WTC11 (cell line): ENCODE measurements at regions not wholly inside any gene's neighbourhood (a gene's known extent, or its start where the extent isn't known, plus 50 kb on each side); places are given as distances from the start of the nearest gene placed in this dataset.

Experiments
- ATF3 ChIP-seq: sonication (generic); formaldehyde crosslinking; conservative IDR thresholded peaks from 2 replicates; pipeline ENCODE4 v1.8.1; 2022; ENCODE audit warnings: mild to moderate bottlenecking, missing genetic modification reagents
- CDX4 ChIP-seq: fragments of 250-450 bp; sonication (Bioruptor Pico); IDR thresholded peaks from 2 replicates; pipeline ENCODE4 v1.9.0; 2021; ENCODE audit warnings: moderate library complexity, mild to moderate bottlenecking, inconsistent platforms, borderline replicate concordance
- CTCF ChIP-seq: fragments of 200-600 bp; IDR thresholded peaks from 2 replicates; pipeline ENCODE4 v1.8.0; 2022; ENCODE audit warnings: antibody characterized with exemption
- IRF1 ChIP-seq: sonication (generic); formaldehyde crosslinking; IDR thresholded peaks from 2 replicates; pipeline ENCODE4 v1.8.0; 2023; ENCODE audit warnings: missing genetic modification reagents
- IRF2 ChIP-seq: sonication (generic); formaldehyde crosslinking; IDR thresholded peaks from 2 replicates; pipeline ENCODE4 v1.8.0; 2022; ENCODE audit warnings: low read depth, missing genetic modification reagents, borderline replicate concordance
- NFE2L1 ChIP-seq: sonication (generic); formaldehyde crosslinking; IDR thresholded peaks from 2 replicates; pipeline ENCODE4 v1.8.1; 2023; ENCODE audit warnings: missing genetic modification reagents
- TEAD1 ChIP-seq: sonication (generic); formaldehyde crosslinking; IDR thresholded peaks from 2 replicates; pipeline ENCODE4 v1.8.0; 2022; ENCODE audit warnings: mild to moderate bottlenecking, missing genetic modification reagents
- ZNF416 ChIP-seq: fragments of 250-450 bp; sonication (Bioruptor Pico); IDR thresholded peaks from 2 replicates; pipeline ENCODE4 v1.9.0; 2021; ENCODE audit warnings: mild to moderate bottlenecking, inconsistent platforms

- TF ChIP-seq NFE2L1 (no peak), IRF2 (CRISPR knock-in tag) (no peak), ATF3 (no peak), CDX4 (CRISPR knock-in tag) (no peak), TEAD1 (CRISPR knock-in tag) (no peak), ZNF416 (CRISPR knock-in tag) (no peak), CTCF (no peak), IRF1 (CRISPR knock-in tag) (no peak)
Observed at GRCh38 chr1:81408419-81408818, 392.3 kb upstream of the ADGRL2 start.
